HG03457 (cell line): ENCODE measurements at regions not wholly inside any gene's neighbourhood (a gene's known extent, or its start where the extent isn't known, plus 50 kb on each side); places are given as distances from the start of the nearest gene placed in this dataset.

Source experiments
- ATAC-seq: cut with Tn5 transposase; IDR thresholded peaks from one replicate; pipeline ENCODE4 v1.9.1; 2021; ENCODE audit warnings: moderate number of reproducible peaks; ENCODE audit not compliant: unreplicated experiment

GRCh38 chr6:9540534-9541126 is 874.2 kb downstream of the TFAP2A start:
- ATAC-seq: no peak

- no peak for ATAC-seq
Measured at GRCh38 chr6:9540126-9540525, 874.7 kb downstream of the TFAP2A start.

- no peak for ATAC-seq
Measured at GRCh38 chr6:9539231-9539755, 875.6 kb downstream of the TFAP2A start.

GRCh38 chr6:9537381-9537780 is 877.5 kb downstream of the TFAP2A start:
- ATAC-seq: no peak

- no peak for ATAC-seq
Measured at GRCh38 chr6:9535106-9535505, 879.8 kb downstream of the TFAP2A start.

GRCh38 chr6:9532621-9533557 is 882.0 kb downstream of the TFAP2A start:
- no peak for ATAC-seq

- no peak for ATAC-seq
Measured at GRCh38 chr6:9527679-9528286, 887.1 kb downstream of the TFAP2A start.

- no peak for ATAC-seq
Measured at GRCh38 chr6:9523462-9523861, 891.4 kb downstream of the TFAP2A start.

GRCh38 chr6:9522101-9522500 is 892.8 kb downstream of the TFAP2A start:
- ATAC-seq: no peak

GRCh38 chr6:9521152-9521530 is 893.7 kb downstream of the TFAP2A start:
- ATAC-seq: no peak

GRCh38 chr6:9520417-9521151 is 894.3 kb downstream of the TFAP2A start:
- no peak for ATAC-seq

GRCh38 chr6:9518431-9518830 is 896.4 kb downstream of the TFAP2A start:
- no peak for ATAC-seq

- ATAC-seq: no peak
Measured at GRCh38 chr6:9517806-9518205, 897.1 kb downstream of the TFAP2A start.

GRCh38 chr6:9515633-9516606 is 899.0 kb downstream of the TFAP2A start:
- no peak for ATAC-seq

- no peak for ATAC-seq
Measured at GRCh38 chr6:9514146-9514545, 900.7 kb downstream of the TFAP2A start.

- no peak for ATAC-seq
Measured at GRCh38 chr6:9511157-9511556, 903.7 kb downstream of the TFAP2A start.

- no peak for ATAC-seq
Measured at GRCh38 chr6:9507136-9507895, 907.6 kb downstream of the TFAP2A start.

GRCh38 chr6:9504191-9504590 is 910.7 kb downstream of the TFAP2A start:
- ATAC-seq: no peak

GRCh38 chr6:9503111-9503761 is 911.6 kb downstream of the TFAP2A start:
- ATAC-seq: no peak
